Stimulated activated CD8-positive, alpha-beta memory T cell treated with anti-CD3 and anti-CD28 coated beads, Interleukin-15, amount 100 ng/mL, for 24 hours (primary cell): ENCODE measurements at regions not wholly inside any gene's neighbourhood (a gene's known extent, or its start where the extent isn't known, plus 50 kb on each side); places are given as distances from the start of the nearest gene placed in this dataset.
"Not testable (repeated sequence)": the region's sequence is repeated elsewhere in the genome, so short reads cannot be mapped to it uniquely, and the experiment has no call there.

Experiments
- DNase-seq: peaks from one replicate; pipeline ENCODE4 v3.0.0-alpha.2; 2020; ENCODE audit warnings: low read depth

DNA sequence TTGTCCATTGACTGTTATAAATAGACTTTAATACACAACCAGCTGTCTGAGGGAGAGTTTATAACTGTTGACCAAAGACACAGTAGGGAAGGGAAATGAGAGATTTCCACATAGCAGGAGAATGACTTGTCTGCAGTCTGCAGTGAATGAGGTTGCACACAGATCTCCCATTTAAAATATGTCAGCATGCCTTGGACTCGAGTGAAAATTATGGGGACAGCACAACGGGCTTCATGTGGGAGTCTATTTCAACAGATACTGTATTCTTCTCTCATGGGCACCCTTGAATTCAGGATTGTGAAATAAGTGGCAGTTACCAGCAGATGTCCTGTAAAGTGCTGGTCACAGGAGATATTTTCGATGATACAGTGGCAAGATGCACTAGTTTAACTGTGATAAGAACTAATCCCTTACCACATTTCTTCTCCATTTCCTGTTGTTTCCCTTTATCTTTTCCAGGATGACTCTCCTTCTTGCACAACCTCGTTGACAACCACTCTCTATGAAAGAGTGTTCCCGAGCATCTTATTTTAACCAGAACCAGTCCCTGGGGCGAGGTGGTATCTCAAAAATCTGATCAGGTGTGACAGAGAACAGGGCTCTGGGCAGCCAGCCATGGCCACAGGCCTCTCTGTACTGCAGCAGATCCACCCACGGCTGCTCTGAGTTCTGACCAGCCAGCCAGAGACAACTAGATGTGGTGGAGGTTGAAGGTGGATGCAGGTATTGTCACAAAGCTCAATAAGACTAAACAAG lies 51.5 kb upstream of the MAP3K1 start:
- no peak for DNase-seq

DNA sequence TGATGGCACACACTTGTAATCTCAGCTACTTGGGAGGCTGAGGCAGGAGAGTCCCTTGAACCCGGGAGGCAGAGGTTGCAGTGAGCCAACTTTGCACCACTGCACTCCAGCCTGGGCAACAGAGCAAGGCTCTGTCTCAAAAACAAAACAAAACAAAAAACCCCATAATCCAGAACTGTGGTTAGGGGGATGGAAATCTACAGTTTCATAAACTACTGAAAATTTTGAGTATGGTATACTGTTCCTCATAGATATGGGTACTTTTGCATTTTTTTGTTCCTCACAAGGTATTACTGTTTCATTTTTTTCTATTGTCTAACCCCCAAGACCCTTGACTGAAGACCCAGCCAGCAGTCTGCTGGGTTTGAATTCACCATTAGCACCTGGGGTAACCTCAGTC lies 52.2 kb upstream of the MAP3K1 start:
- DNase-seq, result no peak

DNA sequence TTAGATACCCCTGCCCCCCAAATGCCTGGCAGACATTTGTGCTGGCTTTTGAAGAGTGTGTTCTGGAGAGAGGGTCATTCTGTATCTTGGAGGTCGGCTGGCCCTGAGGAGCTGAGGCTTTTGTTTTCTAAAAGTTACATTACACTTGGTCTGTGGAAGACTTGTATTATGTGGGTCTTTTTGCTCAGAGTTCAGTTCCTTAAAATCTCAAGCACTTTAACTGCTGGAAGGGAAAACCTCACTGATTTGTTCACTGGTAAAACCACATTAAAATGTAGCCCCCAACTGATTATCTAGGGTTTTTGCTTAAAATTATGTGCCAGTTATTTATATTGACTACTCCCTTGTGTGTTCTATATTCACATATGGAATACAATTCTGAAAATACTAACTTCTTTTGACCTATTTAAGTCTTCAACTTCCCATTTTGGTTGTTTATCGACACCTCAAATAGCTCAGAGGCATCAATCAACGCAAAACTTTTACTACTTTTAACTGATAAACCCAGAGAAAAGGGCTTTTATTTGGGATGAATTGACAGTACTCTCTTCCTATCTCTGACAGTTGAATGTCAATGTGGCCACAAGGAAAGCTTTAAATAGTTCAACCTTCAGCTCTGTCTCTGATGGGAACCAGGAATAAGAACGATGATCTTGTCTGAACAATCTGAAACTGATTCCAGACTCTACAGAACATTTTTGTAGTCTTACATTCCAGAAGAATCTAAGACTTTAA lies 54.0 kb upstream of the MAP3K1 start:
- DNase-seq, result no peak

DNA sequence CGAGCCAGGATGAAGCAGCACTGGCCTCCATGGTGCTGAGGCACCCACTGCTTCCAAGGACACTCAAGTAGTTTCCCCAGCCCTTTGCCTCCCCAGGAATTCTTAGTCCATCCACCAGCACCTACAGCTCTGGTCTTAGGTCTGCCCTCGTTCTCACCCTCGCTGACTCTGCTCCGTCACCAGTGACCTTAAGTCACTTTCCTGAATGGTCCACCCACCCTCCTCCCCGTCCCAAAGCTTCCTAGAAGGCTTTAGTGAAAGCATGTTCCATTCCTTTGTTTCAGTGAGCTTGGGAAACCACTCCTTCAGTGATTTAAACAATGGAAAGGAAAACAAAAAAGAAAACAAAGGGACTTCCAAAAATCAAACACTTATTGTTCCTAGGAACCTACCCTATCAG lies 54.6 kb upstream of the MAP3K1 start:
- DNase-seq, result no peak

DNA sequence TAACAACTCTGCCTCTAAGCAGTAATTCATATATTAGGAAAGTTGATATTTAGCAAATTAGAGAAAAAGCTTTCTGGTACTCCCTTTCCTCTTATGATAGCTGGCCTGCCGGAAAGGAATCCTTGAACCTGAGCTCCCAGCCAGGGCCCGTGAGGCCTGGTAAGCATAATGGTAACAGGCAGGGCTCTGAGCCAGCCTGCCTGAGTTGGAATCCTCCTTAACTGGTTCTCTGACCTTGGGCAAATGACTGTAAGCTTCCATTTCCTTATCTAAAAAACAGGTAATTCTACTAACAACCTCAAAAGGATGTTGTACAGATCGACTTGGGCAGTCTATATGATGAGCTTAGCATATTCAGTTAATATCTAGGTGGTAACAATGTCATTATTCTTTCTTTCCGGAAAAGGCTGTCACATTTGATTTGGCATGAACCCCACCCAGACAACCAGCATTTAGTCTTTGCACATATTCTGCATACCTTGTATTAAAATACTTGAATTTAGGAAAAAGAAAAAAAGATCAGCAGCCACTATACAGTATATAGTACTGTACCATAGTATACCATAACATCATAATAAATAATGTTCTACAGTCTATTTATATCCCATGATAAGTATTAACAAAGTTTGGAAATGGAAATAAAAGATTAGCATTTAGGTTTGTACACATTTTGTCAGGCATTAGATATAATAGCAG lies 55.7 kb upstream of the MAP3K1 start:
- no peak for DNase-seq

DNA sequence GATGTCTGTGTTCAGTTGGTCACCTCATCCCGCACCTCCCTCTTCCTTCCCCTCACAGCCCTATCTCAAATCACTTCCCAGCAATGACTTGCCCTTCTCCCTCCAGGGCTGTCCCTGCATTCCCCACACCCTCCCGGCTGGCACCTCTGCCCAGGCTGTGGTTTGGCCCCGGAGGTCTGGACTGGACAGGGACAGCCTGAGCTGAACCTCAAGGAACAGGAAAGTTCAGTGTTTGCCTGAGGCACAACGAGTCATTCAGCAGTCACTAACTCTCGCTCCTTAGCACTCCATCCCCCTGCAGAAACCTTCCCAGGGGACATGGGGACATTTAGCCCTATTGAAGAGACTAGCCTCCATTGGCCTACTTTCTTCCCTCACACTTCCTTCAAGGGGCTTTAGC lies 58.3 kb upstream of the MAP3K1 start:
- no peak for DNase-seq

DNA sequence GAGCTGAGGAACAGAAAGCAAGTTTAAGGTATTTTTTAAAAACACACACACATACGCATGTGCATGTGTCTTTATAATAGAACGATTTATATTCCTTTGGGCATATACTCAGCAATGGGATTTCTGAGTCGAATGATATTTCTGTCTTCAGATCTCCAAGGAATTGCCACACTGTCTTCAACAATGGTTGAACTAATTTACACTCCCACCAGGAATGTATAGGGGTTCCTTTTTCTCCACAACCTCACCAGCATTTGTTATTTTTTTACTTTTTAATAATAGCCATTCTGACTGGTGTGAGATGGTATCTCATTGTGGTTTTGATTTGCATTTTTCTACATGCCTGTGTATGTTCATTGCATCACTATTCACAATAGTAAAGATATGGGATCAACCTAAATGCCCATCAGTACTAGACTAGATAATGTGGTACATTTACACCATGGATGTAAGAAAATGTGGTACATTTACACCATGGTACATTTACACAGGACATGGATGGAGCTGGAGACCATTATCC lies 60.3 kb upstream of the MAP3K1 start:
- no peak for DNase-seq

DNA sequence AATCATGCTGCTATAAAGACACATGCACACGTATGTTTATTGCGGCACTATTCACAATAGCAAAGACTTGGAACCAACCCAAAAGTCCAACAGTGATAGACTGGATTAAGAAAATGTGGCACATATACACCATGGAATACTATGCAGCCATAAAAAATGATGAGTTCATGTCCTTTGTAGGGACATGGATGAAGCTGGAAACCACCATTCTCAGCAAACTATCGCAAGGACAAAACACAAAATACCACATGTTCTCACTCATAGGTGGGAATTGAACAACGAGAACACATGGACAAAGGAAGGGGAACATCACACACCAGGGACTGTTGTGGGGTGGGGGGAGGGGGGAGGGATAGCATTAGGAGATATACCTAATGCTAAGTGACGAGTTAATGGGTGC lies 61.8 kb upstream of the MAP3K1 start:
- not testable (repeated sequence) for DNase-seq

DNA sequence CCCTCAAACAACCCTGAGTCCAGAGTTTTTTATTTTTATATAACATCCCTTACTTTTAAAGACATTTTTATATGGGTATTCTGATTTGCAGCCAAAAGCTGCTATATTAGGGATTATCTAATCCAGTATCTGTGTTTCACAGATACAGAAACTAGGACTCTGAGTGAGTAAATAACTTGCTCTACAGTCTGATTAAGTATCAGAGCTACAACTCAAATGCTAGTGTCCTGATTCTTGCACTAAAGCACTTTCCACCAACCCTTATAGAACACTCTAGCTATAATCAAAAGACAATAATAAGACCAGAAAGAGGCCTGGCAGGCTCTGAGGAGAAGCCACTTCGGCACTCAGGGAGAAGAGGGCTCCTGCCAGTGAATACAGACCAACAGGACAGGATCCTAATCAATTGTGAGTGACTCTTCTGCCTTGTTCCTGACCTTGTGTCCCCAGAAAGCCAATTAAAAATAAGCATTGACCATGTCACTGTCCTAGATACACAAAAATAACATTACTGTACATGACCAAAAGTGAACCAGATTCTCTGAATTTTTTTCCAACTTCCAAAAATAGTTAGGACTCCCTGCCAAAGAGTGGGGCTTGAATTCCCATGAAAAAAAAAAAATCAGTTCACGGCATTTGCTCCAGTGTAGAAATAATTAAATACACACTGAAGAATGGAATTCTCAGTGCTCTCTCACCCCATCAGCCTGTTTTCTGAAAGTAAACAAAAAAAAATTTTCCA lies 63.6 kb upstream of the MAP3K1 start:
- no peak for DNase-seq

DNA sequence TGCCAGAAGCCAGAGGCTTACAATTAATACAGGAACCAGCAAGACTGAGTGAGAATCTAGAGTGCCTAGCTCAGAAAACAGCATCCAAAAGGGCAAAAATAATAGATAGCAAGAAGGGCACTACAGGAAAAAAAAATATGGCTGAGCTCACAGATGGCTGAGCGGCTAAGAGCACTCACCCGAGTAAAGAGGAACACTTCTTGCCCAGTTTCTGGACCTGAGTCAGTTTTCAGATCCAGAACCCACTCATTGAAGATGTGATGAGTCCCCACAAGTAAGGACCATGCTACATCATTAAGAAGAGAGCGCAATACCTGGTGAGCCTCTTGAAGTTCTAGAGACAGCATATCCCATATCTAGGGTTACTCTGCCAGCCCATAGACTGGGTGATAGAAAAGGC lies 65.5 kb upstream of the MAP3K1 start:
- DNase-seq, result no peak

DNA sequence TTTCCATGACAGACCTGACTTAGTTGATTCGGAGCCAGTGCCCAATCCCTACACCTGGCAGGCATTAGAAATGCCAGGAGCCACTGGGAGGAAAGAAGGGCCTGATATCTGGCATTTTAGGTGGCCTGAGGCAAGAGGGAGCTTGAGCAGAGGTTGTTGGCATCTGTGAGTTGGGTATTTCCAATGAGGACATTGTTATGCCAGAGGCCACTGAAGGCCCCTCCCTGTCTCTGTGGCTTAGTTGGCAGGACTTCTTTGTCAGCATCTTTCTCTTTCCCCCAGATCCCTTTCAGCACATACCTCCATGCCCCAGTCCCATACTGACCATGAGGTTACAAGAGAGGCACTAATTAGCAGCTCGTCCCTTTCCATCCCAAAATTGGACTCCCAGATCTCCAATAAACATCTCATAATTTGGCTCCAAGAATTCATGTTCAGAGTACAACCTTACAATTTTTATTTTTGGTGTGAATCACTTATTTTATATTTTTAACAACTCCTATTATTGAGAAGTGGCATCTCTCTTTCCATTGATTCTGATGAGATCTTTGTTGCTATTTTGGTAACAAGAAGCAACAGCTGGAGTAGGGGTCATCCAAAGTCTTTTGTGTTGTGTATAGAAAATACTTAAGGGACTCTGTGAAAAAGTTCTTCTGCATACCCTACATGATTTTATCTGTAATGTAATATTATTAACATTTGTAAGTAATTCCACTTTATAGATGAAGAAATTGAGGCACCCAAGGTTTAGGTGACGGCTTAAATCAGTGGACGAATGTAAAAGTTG lies 68.6 kb upstream of the MAP3K1 start:
- no peak for DNase-seq

DNA sequence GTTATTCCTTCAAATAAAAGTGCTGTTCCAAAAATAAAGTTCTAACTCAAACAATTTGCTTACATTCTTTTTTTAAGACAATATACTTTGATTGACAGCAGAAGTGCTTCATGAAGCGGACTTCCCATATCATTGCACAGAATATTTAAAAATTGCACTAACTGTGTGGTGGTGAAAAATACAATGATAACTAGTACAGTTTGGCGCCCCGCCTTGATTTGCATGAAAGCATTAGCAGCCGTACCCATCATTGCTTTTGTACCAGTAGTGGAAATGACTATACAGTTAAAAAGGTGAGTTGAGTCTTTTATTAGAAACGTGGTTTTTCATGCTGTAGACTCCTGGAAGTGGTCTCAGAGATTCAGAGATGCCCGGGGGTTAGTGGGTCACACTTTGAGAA lies 69.5 kb upstream of the MAP3K1 start:
- DNase-seq, result no peak

DNA sequence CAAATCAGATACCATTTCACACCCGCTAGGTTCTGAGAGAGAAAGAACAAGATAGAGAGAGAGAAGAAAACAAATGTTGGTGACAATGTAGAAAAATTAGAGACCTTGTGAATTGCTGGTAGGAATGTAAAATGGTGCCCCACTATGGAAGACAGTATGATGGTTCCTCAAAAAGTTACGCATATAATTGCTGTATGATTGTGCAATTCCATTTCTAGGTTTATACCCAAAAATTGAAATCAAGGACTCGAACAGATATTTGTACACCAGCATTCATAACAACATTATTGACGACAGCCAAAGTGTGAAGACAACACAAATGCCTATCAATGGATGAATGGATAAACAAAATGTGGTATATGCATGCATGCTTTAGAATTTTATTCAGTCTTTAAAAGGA lies 74.5 kb upstream of the MAP3K1 start:
- no peak for DNase-seq

DNA sequence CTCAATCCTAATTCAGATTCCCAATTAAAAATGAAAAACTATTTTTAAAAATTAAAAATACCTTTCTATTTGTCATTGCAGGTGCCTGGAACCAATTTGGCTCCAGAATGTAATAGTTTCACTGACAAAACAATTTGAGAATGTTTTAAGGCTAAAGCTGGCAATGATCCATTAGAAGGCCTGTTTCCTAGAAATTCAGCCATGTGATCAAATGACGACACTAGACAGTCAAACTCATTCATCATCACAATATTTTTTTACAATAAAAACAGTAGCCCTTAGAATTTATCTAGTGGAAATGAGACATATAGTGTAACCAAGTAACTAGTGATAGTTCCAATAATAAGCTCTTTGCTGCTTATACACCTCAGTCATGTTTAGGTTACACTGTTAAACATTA lies 75.4 kb upstream of the MAP3K1 start:
- no peak for DNase-seq

DNA sequence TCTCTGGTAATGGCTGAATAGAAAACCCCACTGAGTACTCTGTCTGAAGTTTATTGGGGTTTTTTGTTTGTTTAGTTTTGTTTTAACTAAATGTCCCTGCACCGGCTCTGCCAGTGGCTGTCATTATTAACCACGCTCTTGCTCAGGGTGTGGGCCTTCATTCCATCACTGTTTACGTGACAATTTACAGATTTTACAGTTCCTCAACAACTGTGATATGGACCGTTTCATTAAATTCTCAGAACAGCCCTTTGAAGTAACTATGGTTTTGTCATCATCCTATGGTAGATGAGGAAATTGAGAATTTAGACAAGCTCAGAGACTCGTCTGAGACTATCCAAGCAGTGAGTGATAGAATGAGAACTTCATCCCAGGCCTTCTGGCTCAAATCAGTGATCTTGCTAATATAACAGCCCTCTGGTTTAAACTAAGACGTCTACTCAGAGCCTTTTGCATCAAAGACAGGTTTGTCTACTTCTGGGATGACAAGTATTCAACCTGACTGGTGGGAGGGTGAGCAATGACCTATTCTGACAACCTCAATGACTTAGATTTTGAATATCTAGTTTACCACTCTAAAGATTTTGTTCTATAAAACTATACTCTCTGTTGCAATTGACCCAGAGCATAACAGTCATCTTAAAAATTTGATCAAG lies 77.3 kb upstream of the MAP3K1 start:
- no peak for DNase-seq

DNA sequence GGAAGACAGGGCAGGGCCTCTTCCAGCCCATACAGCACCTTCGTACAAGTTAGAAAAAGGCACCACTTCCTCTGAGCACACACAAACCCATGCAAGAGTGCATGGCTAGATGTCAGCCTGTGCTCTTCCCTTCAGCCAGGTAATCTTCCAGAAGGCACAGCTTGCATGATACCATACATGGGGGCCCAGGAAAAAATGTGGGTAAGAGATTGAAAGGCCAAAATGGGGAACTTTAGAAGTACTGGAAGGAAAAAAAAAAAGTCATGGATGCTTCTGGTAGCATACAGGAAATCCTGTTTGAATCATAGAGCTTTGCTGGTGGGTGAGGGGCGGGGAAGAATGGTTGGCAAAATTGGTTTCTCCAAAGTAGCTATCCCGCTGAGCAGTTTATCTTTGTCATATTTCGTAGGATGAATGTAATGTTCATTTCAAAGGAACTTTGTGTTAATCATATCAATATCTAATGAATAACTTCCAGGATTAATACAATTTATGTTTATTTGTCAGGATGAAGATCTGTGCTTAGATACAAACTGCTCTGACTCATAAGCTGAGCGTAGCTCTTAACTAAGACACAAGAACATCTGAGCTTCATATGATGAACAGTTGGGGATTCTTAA lies 78.2 kb upstream of the MAP3K1 start:
- no peak for DNase-seq

DNA sequence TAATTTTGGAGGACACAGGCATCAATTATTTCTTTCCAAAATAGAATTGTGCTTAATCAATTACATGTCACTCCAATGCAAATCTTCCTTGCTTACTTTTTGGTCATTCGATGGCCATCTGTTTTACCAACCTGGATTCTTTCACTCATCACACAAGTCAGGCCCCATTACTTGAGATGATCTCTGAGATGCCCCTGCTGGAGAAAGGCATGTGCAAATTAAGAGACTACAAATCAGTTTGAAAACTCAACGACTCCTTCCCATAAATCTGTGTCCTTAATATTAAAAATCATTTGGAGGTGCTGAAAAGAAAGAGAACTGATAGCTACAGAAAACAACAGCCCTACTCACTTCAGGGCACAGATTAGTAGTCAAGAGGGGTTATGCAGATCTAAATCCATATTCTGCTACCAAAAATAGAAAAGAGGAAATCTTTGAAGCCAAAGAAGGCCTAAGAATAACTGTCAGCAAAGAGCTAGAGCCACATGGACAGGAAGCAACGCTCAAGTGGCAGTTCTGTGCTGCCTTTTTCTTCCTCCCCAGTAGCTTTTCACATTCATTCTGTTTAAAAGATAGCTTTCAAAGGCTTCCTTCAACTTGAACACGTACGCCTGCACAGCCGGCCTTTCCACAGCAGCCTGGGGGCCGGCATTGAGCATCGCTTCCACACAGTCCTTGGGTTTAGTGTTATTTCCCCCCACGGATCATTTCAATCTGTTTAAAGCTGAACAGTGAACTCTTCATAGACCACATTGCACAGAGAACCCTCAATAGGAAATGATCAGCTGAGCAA lies 79.3 kb upstream of the MAP3K1 start:
- no peak for DNase-seq

DNA sequence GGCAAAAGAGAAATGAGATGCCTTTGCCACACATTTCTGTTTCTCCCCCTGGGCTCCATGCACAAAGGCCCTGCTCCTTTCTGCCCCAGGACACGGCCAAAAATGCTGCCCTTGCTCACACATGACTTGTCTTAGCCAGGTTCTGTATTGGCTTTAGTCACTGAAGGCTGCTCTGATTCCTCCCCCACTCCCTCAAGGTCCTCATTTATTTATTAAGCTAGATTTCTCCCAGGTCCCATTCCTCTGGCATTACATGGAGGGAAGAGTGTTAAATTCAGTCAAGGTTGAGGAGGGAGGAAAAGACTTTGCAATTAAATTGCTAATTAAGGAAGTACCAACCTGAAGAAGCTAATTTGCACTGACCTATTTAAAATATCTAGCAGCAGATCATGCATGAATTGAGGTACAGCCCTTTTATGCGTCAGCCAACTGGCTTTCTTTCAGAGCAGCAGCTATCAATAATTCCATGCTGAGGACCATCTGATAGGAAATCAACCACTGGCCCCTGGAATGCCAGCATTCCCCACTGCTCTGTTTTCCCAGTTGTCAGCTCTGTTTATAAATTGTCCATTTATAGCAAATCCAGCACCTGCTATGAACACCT lies 81.2 kb upstream of the MAP3K1 start:
- DNase-seq, result no peak

DNA sequence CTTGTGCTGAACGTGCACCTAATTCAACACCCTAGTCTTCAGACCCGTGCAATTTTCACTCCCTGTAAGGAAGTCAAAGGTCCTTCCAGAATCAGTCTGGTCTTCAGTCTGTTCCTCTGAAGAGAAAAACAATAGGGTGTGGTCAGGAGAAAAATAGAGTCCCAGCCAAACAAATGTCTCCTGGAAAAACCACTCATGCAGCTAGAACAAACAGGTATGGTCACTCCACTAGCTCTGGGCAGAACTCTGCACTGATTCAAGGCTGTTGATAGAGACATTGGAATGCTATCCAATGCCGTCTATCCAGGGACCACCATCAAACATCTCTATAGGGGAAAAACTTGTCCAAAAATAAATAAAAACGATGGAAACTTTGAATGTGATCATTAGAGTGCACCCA lies 81.8 kb upstream of the MAP3K1 start:
- DNase-seq, result no peak
